Renal cortex interstitium (tissue), 11 donors: ENCODE measurements at regions not wholly inside any gene's neighbourhood (a gene's known extent, or its start where the extent isn't known, plus 50 kb on each side); places are given as distances from the start of the nearest gene placed in this dataset.
"Not testable (repeated sequence)": the region's sequence is repeated elsewhere in the genome, so short reads cannot be mapped to it uniquely, and the experiment has no call there.

Source experiments
- DNase-seq, 11 donors: peaks; one replicate each; pipeline ENCODE4 v3.0.0-alpha.2; 2013; ENCODE audit warnings: low read depth in 9 of 11, low spot score in 4 of 11; ENCODE audit errors: extremely low read depth in 1 of 11

DNA sequence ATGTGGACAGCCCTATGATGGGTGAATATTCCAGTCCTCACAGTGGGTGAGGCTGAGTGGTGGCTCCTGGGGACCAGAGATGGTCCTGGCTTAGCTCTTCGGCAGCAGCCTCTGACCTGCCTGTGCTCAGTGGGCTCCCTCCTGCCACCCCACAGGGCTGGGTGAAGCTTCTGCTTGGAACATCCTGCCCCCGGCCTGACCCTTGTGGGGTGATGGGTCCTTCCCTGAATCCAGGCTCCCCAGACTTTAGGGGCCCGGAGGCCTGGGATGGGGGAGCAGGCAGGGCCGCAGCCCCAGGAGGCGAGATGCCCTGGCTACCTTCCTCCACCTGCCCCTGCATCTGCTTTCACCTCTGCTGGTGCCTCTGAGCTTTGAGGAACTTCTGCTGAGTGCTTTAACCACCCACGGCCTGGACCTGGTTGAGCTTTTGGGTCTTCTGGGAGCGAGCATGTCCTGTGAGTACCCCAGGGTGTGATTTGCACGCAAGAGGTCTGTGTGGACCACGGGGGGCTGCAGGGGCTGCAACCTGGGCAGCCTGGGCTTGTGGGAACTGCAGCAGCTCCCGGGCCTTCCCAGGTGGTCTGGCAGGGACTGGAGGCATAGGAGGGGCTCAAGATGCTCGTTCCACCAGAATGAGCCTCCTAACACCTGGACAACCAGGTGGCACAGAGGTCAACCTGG, 159.5 kb downstream of the KIF26A start:
- DNase-seq, result no peak

DNA sequence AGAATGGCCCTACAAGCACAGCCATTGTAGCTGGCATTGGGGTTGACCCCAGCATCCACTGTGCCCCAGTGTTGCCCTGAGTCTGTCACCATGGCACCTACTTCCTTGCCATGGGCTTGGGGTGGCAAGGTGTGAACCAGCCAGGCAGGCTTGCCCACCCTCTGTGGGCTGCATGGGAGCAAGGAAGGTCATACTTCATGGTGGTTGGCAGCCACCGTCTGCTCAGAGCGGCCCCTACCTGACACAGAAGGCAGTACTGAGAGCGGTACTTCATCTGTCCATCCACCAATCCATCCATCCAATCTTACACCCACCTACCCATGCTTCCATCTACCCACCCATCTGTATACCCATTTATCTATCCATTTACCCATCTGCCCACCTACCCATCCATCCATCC, 160.1 kb downstream of the KIF26A start:
- no peak for DNase-seq

- DNase-seq, result no peak
These were observed 161.8 kb downstream of the KIF26A start for GRCh38 chr14:104299993-104300761.

DNA sequence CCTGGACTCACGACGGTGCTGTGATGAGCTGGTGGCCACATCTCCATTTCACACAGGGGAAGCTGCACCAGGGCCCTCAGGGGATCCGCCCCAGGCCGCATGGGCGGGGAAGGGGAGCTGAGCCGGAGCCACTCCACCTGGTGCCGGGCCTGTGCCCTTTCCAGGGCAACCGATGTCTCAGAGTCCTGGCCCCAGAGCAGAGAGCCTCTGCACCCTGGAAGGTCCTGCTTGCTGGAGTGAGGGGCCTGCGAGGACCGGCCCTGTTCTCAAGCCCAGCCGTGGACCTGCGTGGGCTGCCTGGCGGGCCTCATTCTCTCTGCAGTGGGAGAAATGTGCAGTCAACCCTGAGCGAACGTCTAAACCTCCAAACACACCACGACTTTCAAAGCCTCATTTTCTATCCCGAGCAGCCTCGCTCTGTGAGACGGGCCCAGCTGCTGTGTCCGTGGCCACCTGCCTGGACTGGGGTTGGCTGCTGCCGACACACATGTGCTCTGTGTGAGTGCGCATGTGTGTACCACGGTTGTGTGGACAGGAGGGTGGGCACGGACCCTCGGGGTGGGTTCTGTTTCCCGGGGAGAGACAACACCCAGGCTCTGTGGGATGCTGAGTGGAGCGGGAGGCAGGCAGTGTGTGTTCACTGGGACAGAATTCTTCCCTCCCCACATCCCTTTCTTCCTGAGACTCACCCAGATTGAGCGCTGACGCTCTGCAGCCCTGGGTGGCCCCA, 163.5 kb downstream of the KIF26A start:
- DNase-seq, result no peak

DNA sequence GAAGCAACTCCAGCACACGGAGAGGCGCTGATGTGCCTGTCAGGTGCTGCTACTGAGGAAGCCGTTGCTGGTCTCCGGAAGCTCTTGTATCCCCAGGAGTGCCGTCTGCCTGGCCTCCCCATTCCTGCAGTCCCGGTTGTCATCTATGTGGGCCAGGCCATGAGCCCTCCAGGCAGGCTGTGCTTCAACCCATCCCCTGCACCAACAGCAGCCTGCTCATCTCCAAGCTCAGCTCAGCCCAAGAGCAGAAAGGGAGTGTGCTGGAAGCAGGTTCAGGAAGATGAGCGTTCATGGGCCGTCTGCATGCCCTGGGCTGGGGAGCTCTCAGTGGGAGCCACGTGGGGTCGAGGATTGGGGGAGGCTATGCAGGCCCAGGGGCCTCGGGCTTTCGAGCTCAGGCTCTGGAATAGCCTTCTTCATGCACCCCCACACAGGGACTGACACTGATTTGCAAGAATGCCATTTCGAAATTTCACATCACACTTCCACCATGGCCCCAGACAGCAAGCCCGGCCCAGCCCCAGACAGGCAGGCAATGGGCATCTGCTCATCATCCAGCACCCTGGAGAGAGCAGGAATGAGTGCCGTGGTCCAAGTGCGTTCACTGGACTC, 164.5 kb downstream of the KIF26A start:
- no peak for DNase-seq

GRCh38 chr14:104303705-104304425, 165.5 kb downstream of the KIF26A start:
- no peak for DNase-seq

DNA sequence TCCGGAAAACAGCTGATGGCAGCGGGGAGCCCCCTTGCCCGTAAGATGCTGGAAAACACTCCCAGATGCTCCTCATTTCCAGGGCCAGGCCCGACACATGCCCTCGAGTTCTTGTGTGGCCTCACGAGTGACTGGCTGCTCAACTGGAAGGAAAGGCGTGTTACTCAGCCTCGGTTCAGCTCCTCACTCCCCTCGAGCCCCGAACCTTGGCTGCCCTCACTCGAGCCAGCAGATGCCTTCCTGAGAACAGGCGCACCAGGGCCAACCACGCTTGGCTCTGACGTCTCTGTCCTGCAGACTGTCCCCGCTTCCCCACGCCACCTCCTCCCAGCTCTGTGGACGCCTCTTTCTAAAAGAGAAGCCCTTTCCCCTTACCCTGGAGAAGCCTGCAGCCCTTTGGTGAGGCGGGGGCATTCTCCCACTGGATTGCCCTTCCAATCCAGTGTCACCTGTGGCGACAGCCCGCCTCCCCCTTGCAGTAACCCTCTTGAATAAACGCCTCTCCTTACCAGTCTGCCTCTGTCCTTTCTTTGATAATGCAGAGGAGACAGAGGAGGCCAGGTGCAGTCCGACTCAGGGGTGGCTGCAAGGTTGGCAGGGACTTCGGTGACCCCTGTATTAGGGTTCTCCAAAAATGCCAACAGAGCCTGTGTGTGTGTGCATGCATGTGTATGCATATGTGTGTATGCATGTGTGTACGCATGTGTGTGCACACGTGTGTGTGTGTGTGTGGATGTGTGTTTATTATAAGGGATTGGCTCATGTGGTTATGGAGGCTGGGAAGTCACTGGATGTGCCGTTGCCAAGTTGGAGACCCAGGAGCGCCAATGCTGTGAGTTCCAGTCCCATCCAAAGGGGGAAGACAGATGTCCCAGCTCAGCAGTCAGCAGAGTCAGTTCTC, 166.3 kb downstream of the KIF26A start:
- no peak for DNase-seq

DNA sequence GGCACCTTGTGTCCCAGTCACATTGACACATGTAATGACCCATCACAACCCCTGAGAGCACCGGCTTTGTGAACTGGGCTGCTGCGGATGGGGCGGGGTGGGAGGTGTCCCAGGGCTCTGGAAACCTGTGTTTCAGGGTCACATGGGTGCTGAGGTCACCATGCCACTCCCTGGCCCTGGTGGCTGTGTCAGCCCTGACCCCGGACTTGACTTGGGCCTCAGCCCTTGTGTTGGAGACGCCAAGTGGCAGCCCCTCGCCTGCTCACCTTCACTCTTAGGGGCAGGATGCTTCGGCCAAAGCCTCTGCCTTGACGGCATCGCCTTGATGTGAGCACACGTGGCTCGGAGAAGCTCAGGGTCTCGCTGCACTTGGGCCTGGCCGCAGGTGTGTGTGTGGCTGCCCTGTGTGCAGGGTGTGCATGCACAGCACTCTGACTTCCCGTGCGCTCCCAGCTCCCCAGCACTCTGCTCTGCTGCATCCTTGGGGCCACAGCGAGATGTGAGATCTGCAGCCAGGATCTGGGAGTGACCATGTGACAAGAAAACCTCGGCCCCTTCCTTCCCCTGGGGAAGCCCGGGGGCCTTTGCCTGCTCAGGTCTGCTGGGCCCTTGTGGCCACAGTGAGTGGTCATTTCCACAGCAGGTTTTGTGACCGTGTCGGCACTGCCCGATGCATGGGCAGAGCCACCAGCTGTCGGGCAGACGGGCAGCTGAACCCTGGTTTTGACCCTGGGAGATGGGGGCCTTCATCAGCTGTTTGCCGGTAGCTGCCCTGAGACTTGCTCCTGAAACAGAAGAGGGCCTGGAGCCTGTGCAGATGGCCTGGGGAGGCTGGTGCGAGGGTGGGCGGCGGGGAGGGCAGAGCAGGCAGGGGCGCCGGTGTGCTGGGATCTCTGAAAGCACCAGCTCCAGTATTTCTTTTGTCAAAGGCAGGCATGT, 167.4 kb downstream of the KIF26A start:
- DNase-seq, result no peak

DNA sequence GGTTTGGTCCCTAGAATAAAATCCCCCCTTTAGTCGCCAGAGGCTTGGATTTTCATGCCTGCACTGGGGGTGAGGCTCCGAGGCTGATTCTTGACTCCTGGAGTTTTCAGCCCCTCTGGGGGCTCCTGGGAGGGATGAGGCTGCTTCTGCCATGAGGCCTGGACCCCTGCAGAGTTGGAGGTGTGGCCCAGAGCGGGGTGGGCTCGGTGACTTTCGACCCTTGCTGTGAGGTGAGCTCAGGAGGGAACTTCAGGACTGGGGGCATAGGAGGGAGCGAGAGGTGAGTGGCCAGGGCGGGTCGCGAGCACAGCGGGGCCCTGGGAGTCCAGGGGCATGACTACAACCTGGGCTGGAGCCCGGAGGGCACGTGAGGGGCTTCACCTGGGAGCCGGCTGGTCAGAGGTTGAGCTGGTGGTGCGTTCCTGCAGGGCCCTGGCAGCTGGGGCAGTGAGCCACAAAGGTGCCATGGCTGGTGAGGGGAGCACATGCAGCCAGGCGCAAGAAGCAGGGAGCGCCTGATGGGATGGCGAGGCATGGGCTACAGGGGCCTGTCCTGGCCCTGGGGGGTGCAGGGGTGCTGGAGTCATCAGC, 168.2 kb downstream of the KIF26A start:
- DNase-seq, result no peak

- DNase-seq, result no peak
These were observed 168.8 kb downstream of the KIF26A start for GRCh38 chr14:104307246-104307626.

- DNase-seq, result no peak
These were observed 169.4 kb downstream of the KIF26A start for GRCh38 chr14:104307627-104308401.

GRCh38 chr14:104308534-104308933, 170.1 kb downstream of the KIF26A start:
- not testable (repeated sequence) for DNase-seq

GRCh38 chr14:104309657-104310369, 171.4 kb downstream of the KIF26A start:
- DNase-seq, result no peak

DNA sequence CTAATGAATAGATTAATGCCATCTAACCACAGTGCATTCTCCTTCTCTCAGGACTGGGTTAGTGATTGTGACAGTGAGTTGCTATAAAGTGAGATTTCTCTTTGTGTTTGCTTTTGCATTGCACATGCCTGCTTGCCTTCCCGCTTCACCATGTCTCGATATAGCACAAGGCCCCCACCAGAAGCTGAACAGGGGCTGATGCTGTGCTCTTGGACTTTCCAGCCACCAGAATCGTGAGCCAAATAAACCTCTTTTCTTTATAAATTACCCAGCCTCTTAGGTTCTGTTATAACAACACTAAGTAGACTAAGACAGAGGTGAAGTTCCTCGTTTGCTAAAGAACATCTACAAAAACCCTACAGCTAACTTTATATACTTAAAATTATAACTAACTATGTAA, 173.0 kb downstream of the KIF26A start:
- no peak for DNase-seq

DNA sequence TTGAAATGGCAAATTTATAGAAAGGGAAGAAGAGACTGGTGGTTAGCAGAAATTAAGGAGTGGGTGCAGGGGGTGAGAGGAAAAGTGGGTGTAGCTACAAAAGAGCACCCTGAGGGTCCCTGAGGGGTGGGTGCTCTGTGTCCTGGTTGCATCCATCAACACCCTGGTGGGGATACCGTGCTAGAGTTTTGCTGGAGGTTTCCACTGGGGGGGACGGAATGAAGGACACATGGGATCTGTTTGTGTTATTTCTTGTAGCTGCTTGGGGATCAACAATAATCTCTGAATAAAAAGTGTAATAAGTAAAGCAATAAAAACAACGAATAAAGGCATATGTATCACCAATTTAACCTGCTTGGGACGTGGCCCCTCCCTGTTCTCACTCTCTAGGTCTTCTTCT, 175.3 kb downstream of the KIF26A start:
- no peak for DNase-seq
